PFSK-1 (cell line): ENCODE measurements at regions not wholly inside any gene's neighbourhood (a gene's known extent, or its start where the extent isn't known, plus 50 kb on each side); places are given as distances from the start of the nearest gene placed in this dataset.

ENCODE experiments used
- POLR2AphosphoS5 ChIP-seq: IDR thresholded peaks from 2 replicates; pipeline ENCODE4 v1.6.1; 2012; ENCODE audit warnings: low read depth, mild to moderate bottlenecking, control low read depth, low read length, moderate library complexity
- REST ChIP-seq, 2 experiments: IDR thresholded peaks; 2 replicates each; pipeline versions ENCODE4 v1.6.1 to v1.8.0; 2011 to 2012; ENCODE audit warnings: low read depth in 2 of 2, low read length in 2 of 2, control low read depth in 1 of 2, inconsistent platforms in 1 of 2, mild to moderate bottlenecking in 1 of 2, moderate library complexity in 1 of 2; ENCODE audit not compliant: insufficient read depth in 1 of 2
- SIN3A ChIP-seq: IDR thresholded peaks from 2 replicates; pipeline ENCODE4 v1.6.1; 2012; ENCODE audit warnings: mild to moderate bottlenecking, low read length, moderate library complexity, borderline replicate concordance; ENCODE audit not compliant: insufficient read depth
- TAF1 ChIP-seq: IDR thresholded peaks from 2 replicates; pipeline ENCODE4 v1.6.1; 2012; ENCODE audit warnings: low read length, control low read depth, borderline replicate concordance; ENCODE audit not compliant: insufficient read depth

GRCh38 chr6:156282087-156282486 is 495.1 kb upstream of the ARID1B start:
- no peak for TF ChIP-seq POLR2AphosphoS5
- no peak for TF ChIP-seq REST (IDR thresholded peaks at IDR 0.05; ENCODE audit: insufficient read depth in 1 of 2, low read depth in 2 of 2, low read length in 2 of 2)
- no peak for TF ChIP-seq TAF1
- TF ChIP-seq SIN3A = no peak
